HepG2 (cell line): ENCODE measurements at regions not wholly inside any gene's neighbourhood (a gene's known extent, or its start where the extent isn't known, plus 50 kb on each side); places are given as distances from the start of the nearest gene placed in this dataset.

ENCODE experiments used
- ATAC-seq: fragments of 200-7000 bp; cut with Tn5 transposase; 3 replicates; pipeline ENCODE4 v1.9.1; 2020; ENCODE audit warnings: mild to moderate bottlenecking, moderate library complexity
- BruUV-seq: library from RNA; stranded (reverse); fragments of 400-500 nt; replicated peaks from 2 replicates; lab custom pipeline; 2021; lab: Mats Ljungman, UMichigan
- CTCF ChIA-PET: fragments of 300-600 bp; formaldehyde crosslinking; extraction: SDS; loops from one replicate; lab custom pipeline; 2021; ENCODE audit warnings: low total read pairs, inconsistent platforms, low intra/inter-chr PET ratio; lab: Yijun Ruan, JAX
- POLR2A ChIA-PET: fragments of 350-600 bp; sonication (Branson Sonifier 250); formaldehyde crosslinking; loops from one replicate; lab custom pipeline; 2020; ENCODE audit warnings: antibody characterized with exemption, inconsistent platforms; lab: Yijun Ruan, JAX
- DNase-seq: peaks from one replicate; pipeline ENCODE4 v3.0.0-alpha.2; 2015; ENCODE audit warnings: low spot score
- FAIRE-seq: peaks from 3 replicates; lab custom pipeline; 2011; peaks lifted over from hg19 to GRCh38; lab: Jason Lieb, UNC
- H2AFZ ChIP-seq: one replicate; pipeline ENCODE4 v1.6.1; 2011; ENCODE audit warnings: low read length, inconsistent platforms
- H3K27ac ChIP-seq: fragments of 300-600 bp; 3 replicates; pipeline ENCODE4 v1.8.0; 2011; ENCODE audit warnings: mixed run types, mild to moderate bottlenecking, mixed read lengths, low read length, inconsistent platforms; ENCODE audit not compliant: insufficient read depth; ENCODE audit errors: extremely low read length
- H3K27me3 ChIP-seq, 2 experiments: fragments of 200-600 bp in 1 of 2; 2 replicates in 1 of 2; 3 replicates in 1 of 2; pipeline versions ENCODE4 v1.6.0 to v1.8.0; 2011; ENCODE audit warnings: low read length in 2 of 2, mild to moderate bottlenecking in 2 of 2, moderate library complexity in 2 of 2, inconsistent platforms in 1 of 2; ENCODE audit not compliant: insufficient read depth in 2 of 2, control insufficient read depth in 1 of 2
- H3K36me3 ChIP-seq, 2 experiments: fragments of 200-600 bp in 1 of 2; replicated peaks in 1 of 2; 2 replicates in 1 of 2; 3 replicates in 1 of 2; pipeline versions ENCODE4 v1.5.1 to v1.8.0; 2011; ENCODE audit warnings: low read length in 2 of 2, inconsistent platforms in 1 of 2; ENCODE audit not compliant: insufficient read depth in 2 of 2, control insufficient read depth in 1 of 2
- H3K4me1 ChIP-seq: 2 replicates; pipeline ENCODE4 v1.5.1; 2012; ENCODE audit warnings: low read length, inconsistent platforms; ENCODE audit not compliant: insufficient read depth
- H3K4me2 ChIP-seq: 2 replicates; pipeline ENCODE4 v1.6.0; 2011; ENCODE audit warnings: low read depth, low read length, inconsistent platforms
- H3K4me3 ChIP-seq, 3 experiments: fragments of 200-600 bp in 1 of 3; sonication (generic), shearing (Covaris generic) in 1 of 3; replicated peaks in 1 of 3; 2 replicates each; pipeline ENCODE4 v1.5.1; 2011 to 2016; ENCODE audit warnings: low read length in 3 of 3, inconsistent platforms in 2 of 3, low read depth in 2 of 3, mild to moderate bottlenecking in 2 of 3, control low read depth in 1 of 3, mixed read lengths in 1 of 3; ENCODE audit not compliant: insufficient read depth in 1 of 3
- H3K79me2 ChIP-seq: one replicate; pipeline ENCODE4 v1.6.1; 2011; ENCODE audit warnings: low read length, inconsistent platforms; ENCODE audit not compliant: insufficient read depth
- H3K9ac ChIP-seq: 2 replicates; pipeline ENCODE4 v1.6.0; 2011; ENCODE audit warnings: mild to moderate bottlenecking, low read depth, low read length, inconsistent platforms; ENCODE audit not compliant: insufficient read depth
- H3K9me3 ChIP-seq: 2 replicates; pipeline ENCODE4 v1.5.1; 2012; ENCODE audit warnings: mild to moderate bottlenecking, low read length
- H4K20me1 ChIP-seq: 2 replicates; pipeline ENCODE4 v1.6.0; 2011; ENCODE audit warnings: inconsistent platforms, mild to moderate bottlenecking, low read length, moderate library complexity; ENCODE audit not compliant: insufficient read depth
- GTF3A ChIP-seq: sonication (generic); formaldehyde crosslinking; conservative IDR thresholded peaks from 2 replicates; pipeline ENCODE4 v1.4.0; 2020; ENCODE audit warnings: mild to moderate bottlenecking, missing genetic modification reagents
- NFKBIZ ChIP-seq: IDR thresholded peaks from 2 replicates; pipeline ENCODE4 v1.6.1; 2018; ENCODE audit warnings: missing genetic modification reagents, missing compliant biosample characterization
- PHF21A ChIP-seq: sonication (generic); formaldehyde crosslinking; IDR thresholded peaks from 2 replicates; pipeline ENCODE4 v1.5.0; 2020; ENCODE audit warnings: mild to moderate bottlenecking, missing genetic modification reagents
- SALL2 ChIP-seq: sonication (generic); formaldehyde crosslinking; IDR thresholded peaks from 2 replicates; pipeline ENCODE4 v1.8.1; 2023; ENCODE audit warnings: mild to moderate bottlenecking, missing genetic modification reagents, inconsistent platforms
- SMAD3 ChIP-seq: sonication (generic); formaldehyde crosslinking; IDR thresholded peaks from 2 replicates; pipeline ENCODE4 v1.4.0; 2020; ENCODE audit warnings: missing genetic modification reagents
- SMARCC2 ChIP-seq: fragments of 450-650 bp; IDR thresholded peaks from 2 replicates; pipeline ENCODE4 v1.6.1; 2017; ENCODE audit warnings: antibody characterized with exemption, mild to moderate bottlenecking
- SRSF1 ChIP-seq: fragments of 200-400 bp; formaldehyde crosslinking; optimal IDR thresholded peaks from 2 replicates; pipeline ENCODE3; 2017; ENCODE audit warnings: mild to moderate bottlenecking, low read depth, low read length, moderate library complexity
- ZBTB8A ChIP-seq: sonication (generic); formaldehyde crosslinking; IDR thresholded peaks from 2 replicates; pipeline ENCODE4 v1.4.0; 2020; ENCODE audit warnings: mild to moderate bottlenecking, low read depth, missing genetic modification reagents, borderline replicate concordance
- ZNF33B ChIP-seq: sonication (generic); formaldehyde crosslinking; IDR thresholded peaks from 2 replicates; pipeline ENCODE4 v1.5.1; 2020; ENCODE audit warnings: mild to moderate bottlenecking, missing genetic modification reagents
- ZNF605 ChIP-seq: sonication (generic); formaldehyde crosslinking; IDR thresholded peaks from 2 replicates; pipeline ENCODE4 v1.8.0; 2022; ENCODE audit warnings: mild to moderate bottlenecking, missing genetic modification reagents
- ZSCAN21 ChIP-seq: sonication (generic); formaldehyde crosslinking; IDR thresholded peaks from 2 replicates; pipeline ENCODE4 v1.8.0; 2022; ENCODE audit warnings: mild to moderate bottlenecking, missing genetic modification reagents, moderate library complexity, borderline replicate concordance
- ZSCAN22 ChIP-seq: sonication (generic); formaldehyde crosslinking; IDR thresholded peaks from 2 replicates; pipeline ENCODE4 v1.4.0; 2020; ENCODE audit warnings: mild to moderate bottlenecking, missing genetic modification reagents
- WGBS: methylation state at CpG from one replicate; pipeline ENCODE4 v1.1.6; 2017; ENCODE audit warnings: low lambda C conversion rate; 5-methylcytosine and 5-hydroxymethylcytosine counted together
- in situ Hi-C: cut with HindIII; loops from 2 replicates; pipeline ENCODE4 v1.10.0; 2017; ENCODE audit warnings: low pct_unique_long_range_greater_than_20kb; ENCODE audit not compliant: extremely low pct_ligation_motif_present
- intact Hi-C: fragments of 100-400 bp; cut with micrococcal nuclease; formaldehyde crosslinking; loops from one replicate; pipeline ENCODE4 v1.10.0; 2022; ENCODE audit not compliant: unreplicated experiment
- TF ChIP-seq, protein P1 (sequence below): sonication (generic); formaldehyde crosslinking; IDR thresholded peaks from 2 replicates; pipeline ENCODE4 v1.4.0; 2020; ENCODE audit warnings: missing genetic modification reagents
- TF ChIP-seq, protein P2 (sequence below): sonication (generic); formaldehyde crosslinking; IDR thresholded peaks from 2 replicates; pipeline ENCODE4 v1.5.0; 2020; ENCODE audit warnings: missing genetic modification reagents

DNA sequence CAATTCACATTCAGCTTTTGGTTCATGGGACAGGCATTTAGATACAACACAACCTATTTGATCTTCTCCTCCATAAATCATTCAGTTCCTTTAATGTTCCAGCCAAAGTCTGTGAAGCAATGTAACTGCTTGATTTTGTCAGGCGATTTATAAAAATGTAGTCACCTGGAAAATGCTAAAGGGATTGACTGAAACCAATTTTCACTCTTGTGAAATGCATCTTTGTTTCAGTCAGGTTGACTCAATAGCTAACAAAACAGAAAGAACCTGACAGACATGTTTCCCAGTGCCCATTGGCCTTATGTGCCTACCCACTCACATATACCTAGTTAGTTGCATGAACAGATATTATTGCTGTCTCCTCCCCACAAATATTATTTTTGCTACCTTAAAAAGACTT is 335.7 kb downstream of the CHRM3 start:
- ATAC-seq (no peak), FAIRE-seq (no peak), DNase-seq (no peak)
- Histone ChIP-seq H3K79me2 (no peaks in the 10 kb centered on the region), H2AFZ (no peak overlapping the region), H3K36me3 (no peaks in the 10 kb centered on the region), H3K9me3 (peaks cover 16% of the 10 kb centered on the region), H3K27me3 (no peaks in the 10 kb centered on the region), H4K20me1 (no peaks in the 10 kb centered on the region), H3K4me2 (no peak overlapping the region), H3K27ac (no peak overlapping the region), H3K9ac (no peak overlapping the region), H3K4me1 (no peaks in the 10 kb centered on the region), H3K4me3 (no peak overlapping the region)
- intact Hi-C loops, result no loop called here
- no peak for TF ChIP-seq NFKBIZ (CRISPR knock-in tag)
- POLR2A ChIA-PET, result no interaction called here
- WGBS, result 0% methylated on average over 1 of the region's 1 CpG
- in situ Hi-C loops, result no loop called here
- CTCF ChIA-PET, result no interaction called here
- no TSS peak for BruUV-seq

DNA sequence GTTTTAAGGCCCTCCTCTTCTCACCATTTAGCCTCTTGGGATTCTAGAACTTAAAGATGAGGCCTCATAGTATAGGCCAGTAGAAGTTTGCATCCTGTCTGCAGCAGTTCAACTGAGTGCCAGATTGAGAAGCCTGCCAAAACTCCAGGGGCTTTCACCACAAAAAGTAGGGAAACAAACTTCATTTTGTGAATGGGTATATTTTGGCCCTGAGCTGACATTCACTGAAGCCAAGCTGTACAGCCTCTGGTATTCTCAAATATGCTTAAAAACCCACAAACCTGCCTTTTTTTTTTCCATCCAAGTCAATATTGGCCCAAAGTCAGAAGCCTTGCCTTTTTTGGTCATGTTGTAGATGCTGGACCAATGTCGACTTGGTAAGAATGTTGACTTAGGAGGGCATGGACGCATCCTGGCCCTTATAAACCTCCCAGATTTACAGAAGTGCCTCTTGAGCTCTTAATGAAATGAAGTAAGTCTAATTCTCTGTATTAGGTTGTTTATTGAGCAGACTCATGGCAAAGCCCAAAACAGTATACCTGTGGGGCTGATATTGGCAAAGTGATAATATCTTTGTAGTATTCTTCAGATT is 337.5 kb downstream of the CHRM3 start:
- Histone ChIP-seq H3K79me2 (no peaks in the 10 kb centered on the region), H3K4me3 (no peak overlapping the region), H3K27ac (no peak overlapping the region), H3K36me3 (no peaks in the 10 kb centered on the region), H3K4me2 (no peak overlapping the region), H3K27me3 (no peaks in the 10 kb centered on the region), H4K20me1 (no peaks in the 10 kb centered on the region), H3K9me3 (peaks cover 16% of the 10 kb centered on the region), H2AFZ (no peak overlapping the region), H3K4me1 (no peaks in the 10 kb centered on the region), H3K9ac (no peak overlapping the region)
- 0% methylated on average over 2 of the region's 2 CpGs for WGBS
- DNase-seq (no peak), FAIRE-seq (no peak), ATAC-seq (no peak)
- intact Hi-C loops (no loop called here), in situ Hi-C loops (no loop called here)
- ChIA-PET POLR2A (no interaction called here), CTCF (no interaction called here)
- no TSS peak for BruUV-seq
- TF ChIP-seq ZSCAN21 (CRISPR knock-in tag), result no peak
- no peak for TF ChIP-seq SMAD3 (CRISPR knock-in tag)
- TF ChIP-seq ZSCAN22, result no peak
- TF ChIP-seq GTF3A (CRISPR knock-in tag), result no peak
- no peak for TF ChIP-seq ZBTB8A
- no peak for TF ChIP-seq PHF21A (CRISPR knock-in tag)
- TF ChIP-seq SRSF1, result no peak
- TF ChIP-seq, protein P1, sequence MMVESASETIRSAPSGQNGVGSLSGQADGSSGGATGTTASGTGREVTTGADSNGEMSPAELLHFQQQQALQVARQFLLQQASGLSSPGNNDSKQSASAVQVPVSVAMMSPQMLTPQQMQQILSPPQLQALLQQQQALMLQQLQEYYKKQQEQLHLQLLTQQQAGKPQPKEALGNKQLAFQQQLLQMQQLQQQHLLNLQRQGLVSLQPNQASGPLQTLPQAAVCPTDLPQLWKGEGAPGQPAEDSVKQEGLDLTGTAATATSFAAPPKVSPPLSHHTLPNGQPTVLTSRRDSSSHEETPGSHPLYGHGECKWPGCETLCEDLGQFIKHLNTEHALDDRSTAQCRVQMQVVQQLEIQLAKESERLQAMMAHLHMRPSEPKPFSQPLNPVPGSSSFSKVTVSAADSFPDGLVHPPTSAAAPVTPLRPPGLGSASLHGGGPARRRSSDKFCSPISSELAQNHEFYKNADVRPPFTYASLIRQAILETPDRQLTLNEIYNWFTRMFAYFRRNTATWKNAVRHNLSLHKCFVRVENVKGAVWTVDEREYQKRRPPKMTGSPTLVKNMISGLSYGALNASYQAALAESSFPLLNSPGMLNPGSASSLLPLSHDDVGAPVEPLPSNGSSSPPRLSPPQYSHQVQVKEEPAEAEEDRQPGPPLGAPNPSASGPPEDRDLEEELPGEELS (CRISPR knock-in tag), result no peak
- TF ChIP-seq, protein P2, sequence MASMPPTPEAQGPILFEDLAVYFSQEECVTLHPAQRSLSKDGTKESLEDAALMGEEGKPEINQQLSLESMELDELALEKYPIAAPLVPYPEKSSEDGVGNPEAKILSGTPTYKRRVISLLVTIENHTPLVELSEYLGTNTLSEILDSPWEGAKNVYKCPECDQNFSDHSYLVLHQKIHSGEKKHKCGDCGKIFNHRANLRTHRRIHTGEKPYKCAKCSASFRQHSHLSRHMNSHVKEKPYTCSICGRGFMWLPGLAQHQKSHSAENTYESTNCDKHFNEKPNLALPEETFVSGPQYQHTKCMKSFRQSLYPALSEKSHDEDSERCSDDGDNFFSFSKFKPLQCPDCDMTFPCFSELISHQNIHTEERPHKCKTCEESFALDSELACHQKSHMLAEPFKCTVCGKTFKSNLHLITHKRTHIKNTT (CRISPR knock-in tag), result no peak
- TF ChIP-seq SMARCC2, result no peak
- no peak for TF ChIP-seq ZNF33B (CRISPR knock-in tag)
- no peak for TF ChIP-seq SALL2 (CRISPR knock-in tag)
- no peak for TF ChIP-seq ZNF605 (CRISPR knock-in tag)
- TF ChIP-seq, all 625 proteins: peak for 0
